ENCODE measurements at regions not wholly inside any gene's neighbourhood (a gene's known extent, or its start where the extent isn't known, plus 50 kb on each side); places are given as distances from the start of the nearest gene placed in this dataset.

GRCh38 chrX:131746491-131746968 lies 202.7 kb downstream of the OR13H1 start:
- H3K4me1 ChIP-seq (ENCODE audit: insufficient read depth, poor library complexity, severe bottlenecking), result no peaks in the 10 kb centered on the region
- DNase-seq (ENCODE audit: low spot score) (no peak), ATAC-seq (ENCODE audit: low read depth) (no peak)
- no peak for TF ChIP-seq CTCF (IDR thresholded peaks at IDR 0.05; ENCODE audit: poor library complexity, severe bottlenecking)
- H3K27me3 ChIP-seq (ENCODE audit: insufficient read depth, poor library complexity, severe bottlenecking), result no peaks in the 10 kb centered on the region
- no peaks in the 10 kb centered on the region for H3K9me3 ChIP-seq (ENCODE audit: severe bottlenecking)
- no peaks in the 10 kb centered on the region for H3K36me3 ChIP-seq (ENCODE audit: low read depth)
- H3K27ac ChIP-seq (ENCODE audit: poor library complexity, severe bottlenecking), result no peak overlapping the region
- no peak overlapping the region for H3K4me3 ChIP-seq (ENCODE audit: severe bottlenecking)

GRCh38 chrX:131747173-131747572 lies 203.3 kb downstream of the OR13H1 start:
- no peaks in the 10 kb centered on the region for H3K36me3 ChIP-seq (ENCODE audit: low read depth)
- no peaks in the 10 kb centered on the region for H3K9me3 ChIP-seq (ENCODE audit: severe bottlenecking)
- TF ChIP-seq CTCF (IDR thresholded peaks at IDR 0.05; ENCODE audit: poor library complexity, severe bottlenecking), result no peak
- H3K4me1 ChIP-seq (ENCODE audit: insufficient read depth, poor library complexity, severe bottlenecking), result no peaks in the 10 kb centered on the region
- no peaks in the 10 kb centered on the region for H3K27me3 ChIP-seq (ENCODE audit: insufficient read depth, poor library complexity, severe bottlenecking)
- no peak overlapping the region for H3K27ac ChIP-seq (ENCODE audit: poor library complexity, severe bottlenecking)
- ATAC-seq (ENCODE audit: low read depth) (no peak), DNase-seq (ENCODE audit: low spot score) (no peak)
- H3K4me3 ChIP-seq (ENCODE audit: severe bottlenecking), result no peak overlapping the region

- no peak overlapping the region for H3K4me3 ChIP-seq (ENCODE audit: severe bottlenecking)
- H3K4me1 ChIP-seq (ENCODE audit: insufficient read depth, poor library complexity, severe bottlenecking), result no peaks in the 10 kb centered on the region
- no peaks in the 10 kb centered on the region for H3K27me3 ChIP-seq (ENCODE audit: insufficient read depth, poor library complexity, severe bottlenecking)
- TF ChIP-seq CTCF (IDR thresholded peaks at IDR 0.05; ENCODE audit: poor library complexity, severe bottlenecking), result no peak
- H3K36me3 ChIP-seq (ENCODE audit: low read depth), result no peaks in the 10 kb centered on the region
- no peak overlapping the region for H3K27ac ChIP-seq (ENCODE audit: poor library complexity, severe bottlenecking)
- ATAC-seq (ENCODE audit: low read depth) (no peak), DNase-seq (ENCODE audit: low spot score) (no peak)
- no peaks in the 10 kb centered on the region for H3K9me3 ChIP-seq (ENCODE audit: severe bottlenecking)
These were observed 208.8 kb downstream of the OR13H1 start for GRCh38 chrX:131752493-131753198.

GRCh38 chrX:131762802-131763234 lies 218.9 kb downstream of the OR13H1 start:
- H3K4me3 ChIP-seq (ENCODE audit: severe bottlenecking), result no peak overlapping the region
- H3K9me3 ChIP-seq (ENCODE audit: severe bottlenecking), result no peaks in the 10 kb centered on the region
- TF ChIP-seq CTCF (IDR thresholded peaks at IDR 0.05; ENCODE audit: poor library complexity, severe bottlenecking), result no peak
- H3K27ac ChIP-seq (ENCODE audit: poor library complexity, severe bottlenecking), result no peak overlapping the region
- H3K4me1 ChIP-seq (ENCODE audit: insufficient read depth, poor library complexity, severe bottlenecking), result no peaks in the 10 kb centered on the region
- no peaks in the 10 kb centered on the region for H3K36me3 ChIP-seq (ENCODE audit: low read depth)
- no peaks in the 10 kb centered on the region for H3K27me3 ChIP-seq (ENCODE audit: insufficient read depth, poor library complexity, severe bottlenecking)
- DNase-seq (ENCODE audit: low spot score) (no peak), ATAC-seq (ENCODE audit: low read depth) (no peak)

- no peaks in the 10 kb centered on the region for H3K36me3 ChIP-seq (ENCODE audit: low read depth)
- no peak for DNase-seq (ENCODE audit: low spot score)
- no peak overlapping the region for H3K4me3 ChIP-seq (ENCODE audit: severe bottlenecking)
- H3K9me3 ChIP-seq (ENCODE audit: severe bottlenecking), result no peaks in the 10 kb centered on the region
- no peak for ATAC-seq (ENCODE audit: low read depth)
- no peaks in the 10 kb centered on the region for H3K27me3 ChIP-seq (ENCODE audit: insufficient read depth, poor library complexity, severe bottlenecking)
- H3K27ac ChIP-seq (ENCODE audit: poor library complexity, severe bottlenecking), result no peak overlapping the region
- TF ChIP-seq CTCF (IDR thresholded peaks at IDR 0.05; ENCODE audit: poor library complexity, severe bottlenecking), result no peak
- H3K4me1 ChIP-seq (ENCODE audit: insufficient read depth, poor library complexity, severe bottlenecking), result no peaks in the 10 kb centered on the region
These were observed 219.8 kb downstream of the OR13H1 start for GRCh38 chrX:131763674-131764073.

Measured in RWPE2 (cell line).